ENCODE measurements at regions not wholly inside any gene's neighbourhood (a gene's known extent, or its start where the extent isn't known, plus 50 kb on each side); places are given as distances from the start of the nearest gene placed in this dataset.

DNA sequence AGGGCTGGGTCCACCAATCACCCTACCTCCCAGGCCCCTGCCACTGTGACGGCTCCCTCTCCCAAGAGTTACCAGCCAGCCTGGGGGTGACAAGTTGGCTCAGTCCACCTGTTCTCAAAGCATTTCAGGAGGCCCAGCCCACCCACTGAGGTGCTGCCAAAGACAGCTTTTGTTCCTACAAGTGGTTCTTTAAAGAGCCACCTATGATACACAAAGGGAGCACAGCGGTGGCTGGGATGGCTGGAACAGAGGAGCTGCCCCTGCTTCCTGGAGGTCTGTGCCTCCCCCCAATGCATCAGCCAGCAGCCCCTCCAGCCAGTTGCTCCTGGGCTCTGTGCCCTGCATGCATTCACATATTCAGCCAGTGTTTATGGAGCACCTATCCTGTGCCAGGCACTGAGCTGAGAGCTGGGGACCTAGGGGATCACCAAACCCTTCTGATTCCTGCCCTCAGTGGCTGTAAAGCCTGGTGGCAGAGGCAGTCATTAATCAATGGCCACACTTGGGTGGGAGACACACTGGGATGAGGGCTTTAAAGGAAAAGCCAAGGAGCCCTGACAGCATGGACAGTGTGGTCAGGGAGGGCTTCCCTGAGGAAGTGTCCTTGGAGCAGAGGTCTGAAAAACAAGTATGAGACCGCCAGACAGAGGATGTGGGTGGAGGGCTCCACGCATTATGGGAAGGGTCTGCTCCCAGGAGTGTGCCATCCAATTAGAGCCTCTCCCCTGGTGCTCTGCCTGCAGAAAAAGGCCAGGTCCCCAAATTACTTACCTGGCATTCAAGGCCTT lies 107.1 kb upstream of the LINGO1 start:
- DNase-seq (ENCODE audit: low read depth in 4 of 4, low spot score in 1 of 4), result no peak

GRCh38 chr15:77738441-77739302 lies 106.0 kb upstream of the LINGO1 start:
- DNase-seq (ENCODE audit: low read depth in 4 of 4, low spot score in 1 of 4), result no peak

DNA sequence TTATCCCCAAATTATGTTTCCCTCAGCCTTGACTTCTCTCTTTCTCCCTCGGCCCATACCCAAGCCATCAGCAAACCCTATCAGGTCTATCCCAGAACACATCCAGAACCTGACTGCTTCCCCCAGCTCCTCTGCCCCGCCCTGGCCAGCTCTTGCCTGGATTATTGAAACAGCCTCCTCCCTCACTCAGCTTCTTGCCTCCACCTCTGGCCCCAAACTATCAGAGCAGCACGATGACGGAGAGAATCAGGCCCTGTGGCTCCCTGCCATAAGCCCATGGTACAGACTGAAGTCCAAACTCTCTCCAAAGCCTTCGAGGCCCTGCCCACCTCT lies 105.3 kb upstream of the LINGO1 start:
- DNase-seq (ENCODE audit: low read depth in 4 of 4, low spot score in 1 of 4), result no peak

GRCh38 chr15:77737238-77738037 lies 104.7 kb upstream of the LINGO1 start:
- no peak for DNase-seq (ENCODE audit: low read depth in 4 of 4, low spot score in 1 of 4)

DNA sequence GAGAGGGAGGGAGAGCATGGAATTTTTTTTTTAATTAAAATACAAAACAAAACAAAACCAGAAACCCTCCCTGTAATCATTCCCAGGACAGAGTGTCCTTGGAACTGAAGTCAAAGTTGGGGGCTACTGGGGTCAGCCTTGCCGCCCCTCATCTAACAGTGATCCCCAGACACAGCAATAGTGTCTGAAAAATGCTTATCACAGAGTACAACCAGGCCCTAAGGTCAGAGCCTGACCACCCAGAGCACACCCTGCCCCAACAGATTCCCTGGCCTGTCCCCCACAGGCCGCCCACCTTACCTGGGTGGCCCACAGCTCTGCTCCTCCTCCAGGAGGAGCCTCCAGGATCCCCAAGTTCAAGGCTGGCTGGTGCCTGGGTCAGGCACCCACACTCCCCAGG lies 101.6 kb upstream of the LINGO1 start:
- no peak for DNase-seq (ENCODE audit: low read depth in 4 of 4, low spot score in 1 of 4)

DNA sequence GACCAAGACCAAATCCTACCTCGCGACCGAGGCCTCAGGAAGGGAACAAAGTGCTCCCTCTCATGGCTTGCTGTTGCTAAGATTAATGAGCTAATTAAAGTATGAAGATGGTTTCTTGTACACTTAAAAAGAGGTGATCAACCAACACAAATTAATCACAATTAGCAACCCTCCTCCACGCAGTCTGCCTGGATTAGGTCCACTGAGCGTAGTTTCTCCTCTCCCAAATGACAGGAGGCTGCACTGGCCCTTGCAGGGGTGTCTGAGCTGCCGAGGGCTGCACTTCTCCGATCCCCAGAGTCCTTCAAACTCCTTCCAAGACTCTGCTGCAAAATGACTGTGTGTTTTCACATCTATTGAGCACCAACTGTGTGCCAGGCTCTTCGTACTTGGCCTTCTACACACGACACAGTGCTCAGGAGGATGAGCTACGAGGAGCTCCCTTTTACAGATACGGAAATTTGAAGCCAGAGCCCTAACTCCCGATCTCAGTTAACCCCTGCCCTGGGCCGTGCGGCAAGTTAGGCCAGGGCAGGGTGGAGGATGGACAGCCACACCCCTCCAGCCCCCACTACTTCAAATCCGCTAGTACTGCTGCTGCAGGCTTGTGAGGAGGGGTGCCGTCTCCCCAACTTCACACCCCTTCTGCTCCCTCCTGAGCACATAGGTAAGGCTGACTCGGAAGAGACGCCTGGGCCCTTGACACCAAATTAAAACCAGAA lies 101.0 kb upstream of the LINGO1 start:
- DNase-seq (ENCODE audit: low read depth in 4 of 4, low spot score in 1 of 4), result no peak

- DNase-seq (ENCODE audit: low read depth in 4 of 4, low spot score in 1 of 4), result no peak
Observed at GRCh38 chr15:77732514-77733335, 100.0 kb upstream of the LINGO1 start.

DNA sequence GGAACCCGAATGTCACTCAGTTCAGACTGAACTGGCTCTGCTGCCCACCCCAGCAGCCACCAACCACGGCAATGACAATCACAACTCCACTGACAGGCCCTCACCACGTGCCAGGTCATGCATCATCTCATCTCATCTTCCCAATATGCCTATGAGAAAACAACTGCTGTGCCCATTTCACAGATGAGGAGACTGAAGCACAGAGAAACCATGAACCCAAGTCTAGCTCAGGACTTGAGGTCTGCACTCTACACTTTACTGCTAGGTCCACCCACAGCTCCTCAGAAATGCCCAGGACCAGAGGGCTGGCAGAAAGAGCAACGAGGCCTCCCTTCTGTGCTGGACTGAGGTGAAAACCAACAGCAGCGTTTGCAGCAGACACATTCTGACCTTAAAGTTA lies 99.2 kb upstream of the LINGO1 start:
- no peak for DNase-seq (ENCODE audit: low read depth in 4 of 4, low spot score in 1 of 4)

DNA sequence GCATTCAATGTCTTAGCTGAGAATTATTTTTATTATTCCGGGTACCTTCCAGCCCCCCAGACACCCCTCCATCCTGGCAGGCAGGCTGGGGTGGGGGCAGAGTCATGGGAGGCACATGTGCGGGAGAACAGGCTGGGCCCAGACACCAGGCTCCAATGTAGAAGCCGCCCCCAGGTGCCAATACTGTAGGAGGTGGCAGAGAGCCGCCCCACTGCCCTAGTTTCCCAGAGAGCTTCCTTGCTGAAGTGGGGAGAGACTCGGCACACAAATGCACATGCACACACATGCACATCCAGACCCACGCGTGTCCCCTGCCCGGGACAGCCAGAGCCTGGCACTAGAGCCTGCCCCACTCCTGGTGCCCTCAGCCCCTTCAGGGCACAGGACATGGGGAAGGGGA lies 98.4 kb upstream of the LINGO1 start:
- no peak for DNase-seq (ENCODE audit: low read depth in 4 of 4, low spot score in 1 of 4)

DNA sequence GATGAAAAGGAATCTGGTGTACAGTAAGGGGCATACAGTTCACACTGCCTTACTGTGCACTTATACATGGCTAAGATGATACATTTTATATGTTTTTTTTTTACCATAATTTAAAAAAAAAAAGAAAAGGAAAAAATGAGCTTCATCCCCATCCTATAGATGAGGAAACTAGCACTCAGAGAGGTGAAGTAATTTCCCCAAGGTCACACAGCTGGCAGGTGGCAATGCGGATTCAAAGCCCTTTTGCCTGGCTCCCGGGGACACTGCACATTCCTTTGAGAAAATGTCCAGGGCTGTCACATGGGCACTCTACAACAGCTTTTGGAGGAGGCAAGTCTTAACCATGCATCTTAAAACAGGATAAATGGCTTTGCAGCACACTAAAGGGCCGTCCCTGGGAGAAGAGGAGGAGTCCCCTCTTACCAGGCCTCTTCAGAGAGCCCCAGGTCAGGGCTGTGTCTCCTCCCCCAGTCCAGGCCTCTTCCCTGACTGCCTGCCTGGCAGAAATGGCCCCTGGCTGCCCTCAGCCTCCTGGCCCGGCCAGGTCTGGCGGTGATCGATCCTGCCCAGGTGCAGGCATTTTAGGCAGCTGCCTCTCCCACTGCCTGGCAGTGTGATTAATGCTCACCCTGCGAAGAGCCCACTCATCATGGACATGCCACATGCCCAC lies 95.1 kb upstream of the LINGO1 start:
- no peak for DNase-seq (ENCODE audit: low read depth in 4 of 4, low spot score in 1 of 4)

- DNase-seq (ENCODE audit: low read depth in 4 of 4, low spot score in 1 of 4), result no peak
Observed at GRCh38 chr15:77724715-77725114, 92.0 kb upstream of the LINGO1 start.

GRCh38 chr15:77723756-77724155 lies 91.0 kb upstream of the LINGO1 start:
- DNase-seq (ENCODE audit: low read depth in 4 of 4, low spot score in 1 of 4), result no peak

- no peak for DNase-seq (ENCODE audit: low read depth in 4 of 4, low spot score in 1 of 4)
Observed at GRCh38 chr15:77722759-77723460, 90.2 kb upstream of the LINGO1 start.

DNA sequence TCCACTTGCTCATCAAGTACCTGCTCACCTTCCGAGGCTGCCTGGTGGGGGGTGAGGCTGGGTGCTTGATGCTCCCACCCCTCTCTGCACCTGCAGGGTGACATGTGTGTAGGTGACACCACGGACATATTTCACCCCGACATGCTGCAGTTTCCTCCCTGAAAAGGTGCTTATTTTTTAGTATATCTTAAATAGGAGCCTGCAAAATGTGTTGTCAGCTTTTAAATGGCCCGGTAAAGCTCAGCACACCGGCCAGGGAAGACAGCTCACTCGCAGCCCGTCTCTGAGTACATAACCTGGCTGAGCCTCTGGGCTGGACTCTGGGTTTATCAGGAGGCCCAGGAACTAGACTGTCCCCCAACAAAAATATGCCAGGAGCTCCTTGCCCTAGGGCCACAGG lies 89.3 kb upstream of the LINGO1 start:
- DNase-seq (ENCODE audit: low read depth in 4 of 4, low spot score in 1 of 4), result no peak

- DNase-seq (ENCODE audit: low read depth in 4 of 4, low spot score in 1 of 4), result no peak
Observed at GRCh38 chr15:77720655-77721054, 87.9 kb upstream of the LINGO1 start.

DNA sequence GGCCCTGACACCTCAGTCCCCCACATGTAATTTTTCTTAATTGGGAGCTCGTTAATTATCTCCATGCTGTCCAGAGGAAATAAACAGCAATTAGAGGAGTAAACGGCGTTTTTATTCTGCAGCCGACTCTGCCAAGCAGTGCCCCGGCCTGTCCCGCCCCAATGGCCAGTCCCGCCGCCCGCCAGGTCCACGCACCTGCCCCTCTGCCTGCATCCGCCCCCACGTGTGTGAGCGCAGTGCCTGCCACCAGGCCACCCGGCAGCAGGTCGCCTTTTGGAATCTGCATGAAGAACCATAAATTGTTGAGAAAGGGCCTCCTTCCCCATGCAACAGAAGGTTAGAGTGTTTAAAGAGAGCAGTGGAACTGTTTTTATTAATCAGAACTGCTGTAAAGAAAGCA lies 87.5 kb upstream of the LINGO1 start:
- DNase-seq (ENCODE audit: low read depth in 4 of 4, low spot score in 1 of 4), result no peak

DNA sequence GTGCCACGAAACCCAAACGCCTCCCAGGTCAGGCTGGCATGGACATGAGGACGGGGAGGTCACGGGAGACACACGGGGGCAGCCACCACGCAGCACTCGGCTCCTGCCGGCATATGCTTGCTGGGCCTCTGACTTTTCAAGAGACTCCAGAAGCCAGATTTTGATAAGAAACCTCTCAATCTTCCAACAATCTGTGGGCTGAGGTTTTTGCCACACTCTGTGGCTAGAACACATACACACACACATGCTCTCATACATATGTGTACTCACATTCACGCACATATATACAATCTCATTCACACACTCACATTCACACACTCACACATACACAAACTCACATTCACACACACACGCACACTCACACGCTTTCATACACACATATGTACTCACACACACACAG lies 86.7 kb upstream of the LINGO1 start:
- DNase-seq (ENCODE audit: low read depth in 4 of 4, low spot score in 1 of 4), result no peak

DNA sequence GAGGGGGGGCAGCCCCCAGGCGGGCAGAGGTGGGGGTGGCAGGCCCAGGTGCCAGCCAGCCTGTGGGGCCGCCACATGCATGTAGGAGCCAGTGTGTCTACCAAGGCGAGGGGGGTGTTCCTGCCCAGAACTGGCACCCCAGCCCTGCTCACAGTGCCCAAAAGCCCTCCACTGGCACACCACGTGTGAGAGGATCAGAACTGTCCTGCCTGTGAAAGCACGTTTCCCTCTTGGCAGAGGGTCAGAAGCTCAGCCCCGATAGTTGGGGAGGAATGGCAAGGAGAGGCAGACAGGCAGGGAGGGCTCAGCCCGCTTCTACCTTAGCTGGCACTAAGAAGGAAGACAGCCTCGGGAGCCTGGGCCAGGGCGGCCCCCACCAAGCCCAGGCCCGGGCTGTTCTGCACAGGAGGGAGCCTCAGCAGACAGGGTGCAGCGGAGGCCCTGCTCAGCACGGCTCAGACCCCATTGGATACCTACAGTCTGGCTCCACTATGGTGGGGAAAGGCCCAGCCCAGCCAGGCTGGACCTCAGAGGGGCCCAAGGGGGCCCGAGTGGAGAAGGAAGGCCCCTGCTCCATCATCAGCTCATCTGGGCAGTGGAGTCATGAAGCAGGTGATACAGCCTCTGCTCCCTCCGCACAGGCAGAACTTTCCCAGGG lies 84.8 kb upstream of the LINGO1 start:
- no peak for DNase-seq (ENCODE audit: low read depth in 4 of 4, low spot score in 1 of 4)
